Mesendoderm (in vitro differentiated cells): ENCODE measurements at regions not wholly inside any gene's neighbourhood (a gene's known extent, or its start where the extent isn't known, plus 50 kb on each side); places are given as distances from the start of the nearest gene placed in this dataset.
A peak's percentile ranks its signal among the peaks of the same experiment; 100 is the strongest.

ENCODE experiments used
- DNase-seq: peaks from one replicate; pipeline ENCODE4 v3.0.0; 2013
- H2AK5ac ChIP-seq: 2 replicates; pipeline ENCODE4 v1.6.1; 2013; ENCODE audit warnings: low read length, inconsistent platforms
- H2BK120ac ChIP-seq: 2 replicates; pipeline ENCODE4 v1.6.1; 2013; ENCODE audit warnings: low read depth, mild to moderate bottlenecking, low read length, moderate library complexity, mixed read lengths
- H2BK15ac ChIP-seq: replicated peaks from 2 replicates; pipeline ENCODE4 v1.6.1; 2013; ENCODE audit warnings: low read depth, mild to moderate bottlenecking, moderate library complexity
- H2BK5ac ChIP-seq: 2 replicates; pipeline ENCODE4 v1.6.1; 2013; ENCODE audit warnings: low read length, inconsistent platforms
- H3K18ac ChIP-seq: 2 replicates; pipeline ENCODE4 v1.6.1; 2013; ENCODE audit warnings: mild to moderate bottlenecking, low read length, mixed read lengths
- H3K23ac ChIP-seq: one replicate; pipeline ENCODE4 v1.6.1; 2013; ENCODE audit warnings: low read length
- H3K27ac ChIP-seq: 2 replicates; pipeline ENCODE4 v1.5.1; 2013; ENCODE audit warnings: low read depth, mild to moderate bottlenecking, inconsistent platforms, low read length, moderate library complexity
- H3K27me3 ChIP-seq: 2 replicates; pipeline ENCODE4 v1.6.1; 2013; ENCODE audit warnings: low read length, control low read depth, mild to moderate bottlenecking, inconsistent platforms; ENCODE audit not compliant: insufficient read depth, poor library complexity
- H3K36me3 ChIP-seq: 2 replicates; pipeline ENCODE4 v1.6.1; 2013; ENCODE audit warnings: low read length, inconsistent platforms; ENCODE audit not compliant: control insufficient read depth, insufficient read depth
- H3K4ac ChIP-seq: one replicate; pipeline ENCODE4 v1.6.1; 2013; ENCODE audit warnings: low read depth, mild to moderate bottlenecking, low read length, moderate library complexity
- H3K4me1 ChIP-seq: 2 replicates; pipeline ENCODE4 v1.6.1; 2013; ENCODE audit warnings: low read depth, low read length, inconsistent platforms; ENCODE audit not compliant: control insufficient read depth
- H3K4me2 ChIP-seq: 2 replicates; pipeline ENCODE4 v1.6.1; 2013; ENCODE audit warnings: low read length
- H3K4me3 ChIP-seq: 2 replicates; pipeline ENCODE4 v1.5.1; 2013; ENCODE audit warnings: mild to moderate bottlenecking, low read length
- H3K56ac ChIP-seq: one replicate; pipeline ENCODE4 v1.6.1; 2013; ENCODE audit warnings: low read length
- H3K79me1 ChIP-seq: 2 replicates; pipeline ENCODE4 v1.6.1; 2013; ENCODE audit warnings: low read length, inconsistent platforms
- H3K79me2 ChIP-seq: 2 replicates; pipeline ENCODE4 v1.6.1; 2013; ENCODE audit warnings: mild to moderate bottlenecking, low read length; ENCODE audit not compliant: control insufficient read depth, insufficient read depth
- H3K9ac ChIP-seq: 2 replicates; pipeline ENCODE4 v1.6.1; 2013; ENCODE audit warnings: low read length, inconsistent platforms
- H4K5ac ChIP-seq: one replicate; pipeline ENCODE4 v1.6.1; 2013; ENCODE audit warnings: low read length
- H4K8ac ChIP-seq: one replicate; pipeline ENCODE4 v1.6.1; 2013; ENCODE audit warnings: low read depth, mild to moderate bottlenecking, control low read depth, low read length, moderate library complexity
- WGBS: extraction: QIAGEN DNeasy Blood & Tissue Kit; methylation state at CpG from one replicate; pipeline ENCODE4 v1.1.7; 2013; ENCODE audit warnings: low lambda C conversion rate, missing lambda C conversion rate; ENCODE audit not compliant: insufficient coverage; ENCODE audit errors: extremely low coverage; 5-methylcytosine and 5-hydroxymethylcytosine counted together

DNA sequence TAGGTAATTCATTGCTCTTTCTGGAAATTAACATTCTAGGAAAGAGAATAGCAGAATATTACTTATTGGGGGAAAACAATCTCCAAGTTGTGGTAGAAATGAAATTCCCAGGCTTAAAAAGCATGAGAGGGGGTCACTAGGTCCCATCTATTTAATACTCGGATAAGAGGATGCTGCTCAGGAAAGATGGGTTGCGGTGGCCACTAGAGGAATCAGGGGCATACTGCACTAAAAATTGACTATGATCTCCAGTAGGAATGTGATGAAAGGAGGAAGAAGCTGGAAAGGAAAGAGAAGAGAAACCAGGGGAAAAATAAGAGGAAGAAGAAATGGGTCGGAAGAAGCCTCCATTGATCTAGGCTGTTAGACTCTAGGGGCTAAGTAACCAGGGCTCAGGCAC, 192.8 kb downstream of the GPAM start:
- Histone ChIP-seq H3K56ac (peak overlapping the region; percentile 45), H3K79me2 (no peaks in the 10 kb centered on the region), H2AK5ac (no peak overlapping the region), H3K27me3 (no peaks in the 10 kb centered on the region), H4K8ac (no peak overlapping the region), H2BK120ac (no peak overlapping the region), H3K27ac (no peak overlapping the region), H3K4me3 (no peak overlapping the region), H3K9ac (no peak overlapping the region), H3K18ac (no peak overlapping the region), H2BK5ac (peak overlapping the region; percentile 74), H3K23ac (no peak overlapping the region), H3K79me1 (no peaks in the 10 kb centered on the region), H3K4me1 (peaks cover 6% of the 10 kb centered on the region), H4K5ac (no peak overlapping the region), H3K4me2 (no peak overlapping the region), H2BK15ac (no peak overlapping the region), H3K36me3 (no peaks in the 10 kb centered on the region), H3K4ac (no peak overlapping the region)
- peak; percentile 54 for DNase-seq
- no CpG with 5 or more reads among the region's 3 CpGs for WGBS

DNA sequence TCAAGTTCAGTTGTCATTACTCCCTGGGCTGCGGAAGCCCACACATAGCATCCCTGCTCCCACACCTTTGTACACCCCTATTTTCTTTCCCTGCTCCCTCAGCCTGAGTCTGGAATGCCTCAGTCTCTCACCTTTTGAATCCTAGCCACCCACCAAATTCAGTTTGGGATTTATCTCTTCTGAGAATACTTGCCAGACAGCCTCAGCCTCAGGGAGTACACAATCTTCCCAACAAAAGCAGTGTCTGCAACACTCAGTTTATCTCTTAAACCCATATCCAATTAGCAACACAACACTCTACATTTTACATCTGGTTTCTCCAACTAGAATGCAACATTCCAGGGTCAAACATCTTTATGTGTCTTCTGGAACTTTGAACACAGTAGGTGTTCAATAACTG, 190.2 kb downstream of the GPAM start:
- WGBS = no CpG with 5 or more reads among the region's 1 CpG
- Histone ChIP-seq H3K4me3 (no peak overlapping the region), H3K79me1 (no peaks in the 10 kb centered on the region), H3K36me3 (no peaks in the 10 kb centered on the region), H2BK15ac (no peak overlapping the region), H3K27ac (peak overlapping the region; percentile 85), H3K4me1 (peaks cover 6% of the 10 kb centered on the region), H2AK5ac (no peak overlapping the region), H3K4me2 (no peak overlapping the region), H3K56ac (peak overlapping the region; percentile 80), H2BK5ac (peak overlapping the region; percentile 99), H4K8ac (no peak overlapping the region), H3K27me3 (no peaks in the 10 kb centered on the region), H4K5ac (peak overlapping the region; percentile 98), H3K23ac (no peak overlapping the region), H3K4ac (peak overlapping the region; percentile 92), H2BK120ac (peak overlapping the region; percentile 88), H3K79me2 (no peaks in the 10 kb centered on the region), H3K18ac (no peak overlapping the region), H3K9ac (peak overlapping the region; percentile 31)
- peak; percentile 96 for DNase-seq

DNA sequence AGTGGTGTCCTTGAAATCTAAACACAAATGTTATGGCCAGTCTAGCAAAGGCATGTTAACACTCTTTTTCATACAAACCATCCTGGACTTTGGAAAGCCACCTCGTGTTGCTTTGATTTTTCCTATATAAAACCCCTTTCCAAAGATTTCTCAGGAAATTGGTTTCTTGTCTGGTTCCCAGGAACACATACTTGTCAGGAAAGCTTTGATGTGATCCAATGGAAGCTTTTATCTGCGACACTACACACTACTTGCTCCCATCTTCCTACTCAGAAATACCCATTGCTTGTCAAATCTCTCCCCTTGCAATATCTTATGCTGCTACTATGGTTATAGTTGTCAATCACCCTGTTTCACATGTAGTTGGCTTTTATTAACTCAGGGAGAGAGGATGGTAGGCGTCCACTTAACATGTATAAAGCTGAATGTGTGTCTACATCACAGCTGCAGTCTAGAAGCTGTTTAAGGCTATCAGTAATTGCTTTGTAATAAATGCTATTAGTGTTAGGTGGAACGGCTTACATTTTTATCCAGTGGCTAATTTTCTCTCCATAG, 189.6 kb downstream of the GPAM start:
- Histone ChIP-seq H2BK120ac (peak overlapping the region; percentile 76), H2AK5ac (peak overlapping the region; percentile 40), H3K18ac (no peak overlapping the region), H4K8ac (no peak overlapping the region), H3K56ac (peak overlapping the region; percentile 73), H3K79me2 (no peaks in the 10 kb centered on the region), H3K4me1 (peaks cover 9% of the 10 kb centered on the region), H3K27ac (peak overlapping the region; percentile 81), H3K79me1 (no peaks in the 10 kb centered on the region), H2BK5ac (peak overlapping the region; percentile 99), H3K36me3 (no peaks in the 10 kb centered on the region), H3K27me3 (no peaks in the 10 kb centered on the region), H3K9ac (no peak overlapping the region), H3K4me2 (no peak overlapping the region), H3K4ac (peak overlapping the region; percentile 9), H2BK15ac (no peak overlapping the region), H3K4me3 (no peak overlapping the region), H3K23ac (peak overlapping the region; percentile 29), H4K5ac (peak overlapping the region; percentile 95)
- no CpG with 5 or more reads among the region's 4 CpGs for WGBS
- DNase-seq = no peak

DNA sequence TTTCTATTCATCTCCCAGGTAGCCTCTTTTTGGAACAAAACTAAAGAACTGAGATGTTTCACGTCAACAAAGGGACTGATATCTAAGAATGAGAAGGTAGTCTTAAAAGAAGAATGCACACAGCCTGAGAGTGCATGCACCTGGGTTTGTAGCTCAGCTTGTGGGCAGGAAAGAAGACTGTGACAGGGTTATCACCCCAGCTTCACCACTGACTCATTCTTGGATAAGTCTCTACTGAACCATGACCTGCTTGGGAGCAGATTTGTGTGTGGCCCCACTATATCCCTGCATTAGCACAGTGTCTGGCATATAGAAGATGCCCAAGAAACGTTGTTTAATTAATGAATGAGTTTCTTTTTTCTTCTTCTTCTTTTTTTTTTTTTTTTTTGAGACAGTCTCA, 187.5 kb downstream of the GPAM start:
- Histone ChIP-seq H3K9ac (no peak overlapping the region), H3K27ac (no peak overlapping the region), H3K79me1 (no peaks in the 10 kb centered on the region), H3K27me3 (no peaks in the 10 kb centered on the region), H2BK5ac (peak overlapping the region; percentile 18), H3K36me3 (no peaks in the 10 kb centered on the region), H3K18ac (no peak overlapping the region), H3K4me1 (peaks cover 14% of the 10 kb centered on the region), H4K5ac (no peak overlapping the region), H2BK15ac (no peak overlapping the region), H2BK120ac (no peak overlapping the region), H2AK5ac (no peak overlapping the region), H3K79me2 (no peaks in the 10 kb centered on the region), H3K23ac (no peak overlapping the region), H3K4ac (no peak overlapping the region), H3K56ac (no peak overlapping the region), H4K8ac (no peak overlapping the region), H3K4me2 (no peak overlapping the region), H3K4me3 (no peak overlapping the region)
- no CpG with 5 or more reads among the region's 2 CpGs for WGBS
- no peak for DNase-seq

DNA sequence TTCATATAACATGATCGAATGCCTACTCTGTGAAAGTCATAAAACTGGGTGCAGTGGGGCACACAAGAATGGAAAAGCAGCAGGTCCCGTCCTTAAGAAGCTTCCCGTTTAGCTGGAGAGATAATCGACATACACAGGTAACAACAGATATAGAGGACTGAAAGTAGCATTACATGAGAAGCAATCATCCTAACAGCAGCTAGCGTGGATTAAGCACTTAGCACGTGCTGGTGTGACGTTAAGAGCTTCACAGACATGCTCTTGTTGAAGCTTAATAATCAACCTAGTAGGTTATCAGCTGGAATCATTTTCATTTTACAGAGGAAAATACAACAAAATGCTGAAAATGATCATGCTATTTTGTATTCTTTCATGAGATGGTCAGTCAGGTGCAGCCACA, 184.8 kb downstream of the GPAM start:
- DNase-seq = peak; percentile 64
- no peaks in the 10 kb centered on the region for H3K27me3 ChIP-seq
- H3K18ac ChIP-seq = peak overlapping the region; percentile 43
- H3K79me2 ChIP-seq = no peaks in the 10 kb centered on the region
- no peak overlapping the region for H3K9ac ChIP-seq
- H3K4me1 ChIP-seq = peaks cover 12% of the 10 kb centered on the region
- no peak overlapping the region for H4K8ac ChIP-seq
- peak overlapping the region; percentile 15 for H2AK5ac ChIP-seq
- H3K4me3 ChIP-seq = no peak overlapping the region
- WGBS = no CpG with 5 or more reads among the region's 7 CpGs
- H3K4me2 ChIP-seq = no peak overlapping the region
- no peaks in the 10 kb centered on the region for H3K79me1 ChIP-seq
- peak overlapping the region; percentile 47 for H3K56ac ChIP-seq
- no peak overlapping the region for H3K23ac ChIP-seq
- H2BK15ac ChIP-seq = no peak overlapping the region
- peak overlapping the region; percentile 86 for H2BK5ac ChIP-seq
- no peaks in the 10 kb centered on the region for H3K36me3 ChIP-seq
- H4K5ac ChIP-seq = no peak overlapping the region
- peak overlapping the region; percentile 39 for H3K27ac ChIP-seq
- peak overlapping the region; percentile 64 for H2BK120ac ChIP-seq
- H3K4ac ChIP-seq = peak overlapping the region; percentile 65
